OCI-LY3 (cell line): ENCODE measurements at regions not wholly inside any gene's neighbourhood (a gene's known extent, or its start where the extent isn't known, plus 50 kb on each side); places are given as distances from the start of the nearest gene placed in this dataset.

ENCODE experiments used
- H2AFZ ChIP-seq: fragments of 200-600, 300-600 bp; shearing (Covaris generic); 2 replicates; pipeline ENCODE4 v1.6.0; 2014; ENCODE audit warnings: antibody characterized with exemption, low read depth, low read length
- H3K27ac ChIP-seq: fragments of 200-600, 300-600 bp; sonication (generic); 2 replicates; pipeline ENCODE4 v1.5.1; 2014; ENCODE audit warnings: mild to moderate bottlenecking, low read length, moderate library complexity, mixed read lengths
- H3K27me3 ChIP-seq: fragments of 200-600, 300-600 bp; sonication (generic); 2 replicates; pipeline ENCODE4 v1.6.1; 2014; ENCODE audit warnings: low read depth, low read length, mixed read lengths
- H3K36me3 ChIP-seq: fragments of 200-600, 300-600 bp; sonication (generic); replicated peaks from 2 replicates; pipeline ENCODE3; 2014; ENCODE audit warnings: low read depth, low read length, mixed read lengths
- H3K4me1 ChIP-seq: fragments of 300-600, 200-600 bp; sonication (generic); 2 replicates; pipeline ENCODE4 v1.6.1; 2014; ENCODE audit warnings: low read length, mixed read lengths
- H3K4me2 ChIP-seq: fragments of 200-600, 300-600 bp; sonication (generic); 2 replicates; pipeline ENCODE4 v1.6.1; 2014; ENCODE audit warnings: low read length, mixed read lengths
- H3K4me3 ChIP-seq: fragments of 300-600, 200-600 bp; sonication (generic); 2 replicates; pipeline ENCODE4 v1.5.1; 2014; ENCODE audit warnings: antibody characterized with exemption, mild to moderate bottlenecking, low read length, moderate library complexity
- H3K79me2 ChIP-seq: fragments of 300-600, 200-600 bp; shearing (Covaris generic); 2 replicates; pipeline ENCODE4 v1.6.1; 2014; ENCODE audit warnings: mild to moderate bottlenecking, low read length, mixed read lengths
- H3K9ac ChIP-seq: fragments of 300-600, 200-600 bp; shearing (Covaris generic); 2 replicates; pipeline ENCODE4 v1.6.0; 2014; ENCODE audit warnings: mild to moderate bottlenecking, low read length, moderate library complexity
- H3K9me3 ChIP-seq: fragments of 200-600, 300-600 bp; shearing (Covaris generic); 2 replicates; pipeline ENCODE4 v1.6.1; 2014; ENCODE audit warnings: low read length, mixed read lengths; ENCODE audit not compliant: insufficient read depth
- H4K20me1 ChIP-seq: fragments of 200-600, 300-600 bp; sonication (generic); 2 replicates; pipeline ENCODE4 v1.6.1; 2016; ENCODE audit warnings: low read length, mixed read lengths; ENCODE audit not compliant: insufficient read depth
- EZH2phosphoT487 ChIP-seq: fragments of 200-600 bp; shearing (Covaris generic); IDR thresholded peaks from 2 replicates; pipeline ENCODE4 v1.6.1; 2018; ENCODE audit warnings: antibody characterized with exemption, mixed run types, low read depth
- TF ChIP-seq, protein P1 (sequence below): fragments of 200-600, 300-600 bp; sonication (generic); IDR thresholded peaks from 2 replicates; pipeline ENCODE4 v1.5.1; 2014; ENCODE audit warnings: antibody characterized with exemption, low read length, low read depth

DNA sequence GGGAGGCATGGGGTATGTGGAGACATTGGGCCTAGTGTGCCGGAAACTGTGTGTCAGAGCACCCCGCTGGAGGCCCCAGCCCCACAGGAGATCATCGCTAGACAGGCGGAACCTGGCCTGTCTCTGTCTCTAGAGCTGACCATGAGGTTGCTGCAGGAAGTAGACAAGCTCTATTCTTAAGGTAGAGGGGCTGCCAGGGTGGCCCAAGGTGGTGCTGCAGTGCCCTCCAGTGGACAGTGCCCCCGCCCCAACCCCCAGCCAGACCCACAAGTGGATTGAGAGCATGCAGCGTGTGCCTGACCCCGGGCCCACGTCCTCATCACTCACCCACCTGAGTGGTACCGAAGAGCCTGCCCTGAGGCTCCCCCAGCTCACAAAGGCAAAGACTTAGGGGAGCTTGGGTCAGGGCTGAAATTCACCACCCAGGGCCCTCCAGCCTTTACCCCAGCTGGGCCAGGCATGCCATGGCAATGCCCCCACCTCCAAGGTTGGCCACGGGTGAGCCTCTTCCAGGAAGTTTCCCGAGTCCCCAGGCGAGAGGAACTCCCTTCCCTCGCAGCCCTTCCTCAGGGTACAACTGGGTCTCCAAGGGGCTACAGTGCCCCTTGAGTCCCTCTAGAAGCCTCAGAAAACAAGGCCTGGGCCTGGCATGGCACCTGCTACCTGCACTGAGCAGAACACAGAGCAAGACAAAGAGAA is 155.0 kb downstream of the TTC32 start:
- no peaks in the 10 kb centered on the region for H3K79me2 ChIP-seq
- no peak overlapping the region for H3K9ac ChIP-seq
- no peak for TF ChIP-seq EZH2phosphoT487
- TF ChIP-seq, protein P1, sequence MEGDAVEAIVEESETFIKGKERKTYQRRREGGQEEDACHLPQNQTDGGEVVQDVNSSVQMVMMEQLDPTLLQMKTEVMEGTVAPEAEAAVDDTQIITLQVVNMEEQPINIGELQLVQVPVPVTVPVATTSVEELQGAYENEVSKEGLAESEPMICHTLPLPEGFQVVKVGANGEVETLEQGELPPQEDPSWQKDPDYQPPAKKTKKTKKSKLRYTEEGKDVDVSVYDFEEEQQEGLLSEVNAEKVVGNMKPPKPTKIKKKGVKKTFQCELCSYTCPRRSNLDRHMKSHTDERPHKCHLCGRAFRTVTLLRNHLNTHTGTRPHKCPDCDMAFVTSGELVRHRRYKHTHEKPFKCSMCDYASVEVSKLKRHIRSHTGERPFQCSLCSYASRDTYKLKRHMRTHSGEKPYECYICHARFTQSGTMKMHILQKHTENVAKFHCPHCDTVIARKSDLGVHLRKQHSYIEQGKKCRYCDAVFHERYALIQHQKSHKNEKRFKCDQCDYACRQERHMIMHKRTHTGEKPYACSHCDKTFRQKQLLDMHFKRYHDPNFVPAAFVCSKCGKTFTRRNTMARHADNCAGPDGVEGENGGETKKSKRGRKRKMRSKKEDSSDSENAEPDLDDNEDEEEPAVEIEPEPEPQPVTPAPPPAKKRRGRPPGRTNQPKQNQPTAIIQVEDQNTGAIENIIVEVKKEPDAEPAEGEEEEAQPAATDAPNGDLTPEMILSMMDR: peak; percentile 45
- H2AFZ ChIP-seq: no peak overlapping the region; the same call in 1 of the 2 replicates
- no peak overlapping the region for H3K4me2 ChIP-seq
- 0 out of 2 replicates have a peak, but pooled peaks cover 6% of the 10 kb centered on the region for H3K4me1 ChIP-seq
- H4K20me1 ChIP-seq: no peaks in the 10 kb centered on the region
- H3K9me3 ChIP-seq: no peaks in the 10 kb centered on the region
- no peaks in the 10 kb centered on the region for H3K27me3 ChIP-seq
- H3K4me3 ChIP-seq: no peak overlapping the region
- H3K36me3 ChIP-seq: no peaks in the 10 kb centered on the region
- no peak overlapping the region for H3K27ac ChIP-seq

DNA sequence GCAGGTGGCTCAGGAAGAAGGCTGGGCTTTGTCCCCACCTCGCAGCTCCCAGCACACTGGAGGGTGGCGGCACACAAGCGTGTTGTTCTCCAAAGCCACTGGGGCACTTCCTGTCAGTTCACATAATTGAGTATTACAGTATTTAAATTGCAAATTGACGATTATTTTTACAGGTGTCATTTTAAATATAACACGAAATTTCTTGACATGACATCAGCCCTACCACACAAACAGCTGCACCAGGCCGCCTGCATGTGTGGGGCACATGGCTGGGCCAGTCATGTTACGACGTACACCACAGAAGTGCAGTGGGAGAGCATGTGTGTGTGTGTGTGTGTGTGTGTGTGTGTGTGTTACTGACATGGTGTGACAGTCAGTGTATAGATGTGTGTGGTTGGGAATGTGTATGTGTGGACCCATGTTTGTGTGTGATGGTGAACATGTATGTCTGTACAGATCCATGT is 155.6 kb downstream of the TTC32 start:
- Histone ChIP-seq H3K36me3 (no peaks in the 10 kb centered on the region), H3K4me2 (no peak overlapping the region), H3K4me3 (no peak overlapping the region), H3K9me3 (no peaks in the 10 kb centered on the region), H3K27ac (no peak overlapping the region), H3K27me3 (no peaks in the 10 kb centered on the region), H3K9ac (no peak overlapping the region), H2AFZ (no peak overlapping the region; the same call in 1 of the 2 replicates), H3K79me2 (no peaks in the 10 kb centered on the region), H4K20me1 (no peaks in the 10 kb centered on the region), H3K4me1 (0 out of 2 replicates have a peak, but pooled peaks cover 6% of the 10 kb centered on the region)
- TF ChIP-seq, protein P1: no peak
- no peak for TF ChIP-seq EZH2phosphoT487

DNA sequence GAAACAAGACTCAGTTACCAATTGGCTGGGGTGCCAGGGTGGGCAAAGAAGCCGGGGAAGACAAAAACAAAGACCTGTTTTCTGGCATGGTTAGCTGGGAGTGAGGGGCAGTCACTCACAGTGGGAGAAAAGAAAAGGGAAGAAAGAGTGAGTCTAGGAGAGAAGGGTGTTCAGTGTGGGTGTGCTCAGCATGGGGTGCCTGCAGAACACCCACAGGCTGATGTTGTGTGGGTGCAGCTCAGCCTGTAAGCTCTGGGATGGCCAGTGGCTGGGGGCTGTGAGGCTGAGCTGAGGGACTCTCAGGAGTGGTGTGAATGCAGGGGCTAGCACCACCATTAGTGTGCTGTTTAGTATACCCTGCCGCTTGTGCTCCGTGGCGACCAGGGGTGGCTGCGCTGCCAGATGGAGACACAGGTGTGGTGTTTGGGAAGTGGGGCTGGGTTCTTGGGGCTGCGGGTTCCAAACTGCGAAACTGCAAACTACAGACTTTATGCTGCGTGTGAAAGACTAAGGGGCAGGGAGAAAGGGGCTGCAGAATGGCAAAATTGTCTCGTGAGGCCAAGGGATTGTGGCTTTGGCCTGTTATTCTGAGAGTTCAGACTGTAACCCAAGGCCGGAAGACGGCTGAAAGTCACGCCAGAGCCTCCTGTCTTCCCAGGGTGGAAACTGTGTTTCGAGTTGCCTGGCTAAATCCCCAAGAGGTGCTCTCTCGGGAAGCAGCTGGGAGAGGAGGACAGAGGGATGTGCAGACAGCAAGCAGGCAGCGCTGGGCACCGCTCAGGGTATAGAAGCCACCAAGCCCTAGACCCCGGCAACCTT is 156.3 kb downstream of the TTC32 start:
- no peak overlapping the region for H3K9ac ChIP-seq
- H3K4me3 ChIP-seq: no peak overlapping the region
- H3K4me1 ChIP-seq: 0 out of 2 replicates have a peak, but pooled peaks cover 6% of the 10 kb centered on the region
- H3K4me2 ChIP-seq: no peak overlapping the region
- H3K27ac ChIP-seq: no peak overlapping the region
- H3K79me2 ChIP-seq: no peaks in the 10 kb centered on the region
- H3K9me3 ChIP-seq: no peaks in the 10 kb centered on the region
- H3K36me3 ChIP-seq: no peaks in the 10 kb centered on the region
- no peak overlapping the region; the same call in 1 of the 2 replicates for H2AFZ ChIP-seq
- no peaks in the 10 kb centered on the region for H4K20me1 ChIP-seq
- H3K27me3 ChIP-seq: no peaks in the 10 kb centered on the region
- TF ChIP-seq, protein P1: no peak
- TF ChIP-seq EZH2phosphoT487: no peak
